Retinal pigment epithelial cell (primary cell): ENCODE measurements at regions not wholly inside any gene's neighbourhood (a gene's known extent, or its start where the extent isn't known, plus 50 kb on each side); places are given as distances from the start of the nearest gene placed in this dataset.

ENCODE experiments used
- DNase-seq: peaks from one replicate; pipeline ENCODE4 v3.0.0-alpha.2; 2010; ENCODE audit warnings: low read depth
- H3K4me3 ChIP-seq: 2 replicates; pipeline ENCODE4 v1.5.1; 2011; ENCODE audit warnings: mild to moderate bottlenecking, low read length, control low read depth, moderate library complexity
- CTCF ChIP-seq: conservative IDR thresholded peaks from 2 replicates; pipeline ENCODE4 v1.5.1; 2011; ENCODE audit warnings: low read depth, low read length, control low read depth, inconsistent platforms

- DNase-seq = no peak
- no peak for TF ChIP-seq CTCF
- H3K4me3 ChIP-seq = no peak overlapping the region
Observed at GRCh38 chr14:84532016-84532415, 997.9 kb upstream of the FLRT2 start.

GRCh38 chr14:84533181-84533725 is 996.7 kb upstream of the FLRT2 start:
- no peak for DNase-seq
- H3K4me3 ChIP-seq = no peak overlapping the region
- TF ChIP-seq CTCF = no peak

- no peak overlapping the region for H3K4me3 ChIP-seq
- TF ChIP-seq CTCF = no peak
- DNase-seq = no peak
Observed at GRCh38 chr14:84533791-84534190, 996.2 kb upstream of the FLRT2 start.

GRCh38 chr14:84535484-84535883 is 994.5 kb upstream of the FLRT2 start:
- TF ChIP-seq CTCF = no peak
- no peak overlapping the region for H3K4me3 ChIP-seq
- no peak for DNase-seq

- no peak for DNase-seq
- TF ChIP-seq CTCF = no peak
- H3K4me3 ChIP-seq = no peak overlapping the region
Observed at GRCh38 chr14:84535976-84536375, 994.0 kb upstream of the FLRT2 start.

- no peak for DNase-seq
- no peak for TF ChIP-seq CTCF
- no peak overlapping the region for H3K4me3 ChIP-seq
Observed at GRCh38 chr14:84541018-84541417, 988.9 kb upstream of the FLRT2 start.

- DNase-seq = no peak
- H3K4me3 ChIP-seq = no peak overlapping the region
- TF ChIP-seq CTCF = no peak
Observed at GRCh38 chr14:84543859-84544258, 986.1 kb upstream of the FLRT2 start.
